HG03196 (cell line): ENCODE measurements at regions not wholly inside any gene's neighbourhood (a gene's known extent, or its start where the extent isn't known, plus 50 kb on each side); places are given as distances from the start of the nearest gene placed in this dataset.
"Not testable (repeated sequence)": the region's sequence is repeated elsewhere in the genome, so short reads cannot be mapped to it uniquely, and the experiment has no call there.

Experiments used
- ATAC-seq: cut with Tn5 transposase; IDR thresholded peaks from one replicate; pipeline ENCODE4 v1.9.1; 2021; ENCODE audit not compliant: unreplicated experiment

DNA sequence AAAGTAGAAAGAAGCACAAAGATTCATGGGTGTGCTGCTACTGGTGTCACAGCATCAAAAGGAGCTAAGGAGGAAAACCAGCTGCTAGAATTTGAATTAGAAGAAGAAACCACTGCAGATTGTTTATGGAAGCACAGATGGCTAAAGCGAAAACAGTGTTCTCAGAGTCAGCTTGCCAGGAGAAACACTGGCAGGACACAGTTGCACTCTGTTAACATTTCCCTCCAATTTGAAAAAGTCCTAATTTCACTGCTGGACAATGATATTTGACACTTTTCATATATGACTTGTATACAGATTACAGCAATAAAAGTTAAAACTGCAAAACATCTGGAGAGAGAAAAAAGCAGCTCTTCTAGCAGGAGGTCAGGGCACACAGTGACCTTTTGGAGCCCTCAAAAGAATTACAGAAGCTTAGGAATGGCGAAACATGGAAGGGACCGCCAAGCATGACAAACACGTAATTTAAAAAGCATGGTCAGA is 314.5 kb downstream of the COL12A1 start:
- ATAC-seq, result no peak

DNA sequence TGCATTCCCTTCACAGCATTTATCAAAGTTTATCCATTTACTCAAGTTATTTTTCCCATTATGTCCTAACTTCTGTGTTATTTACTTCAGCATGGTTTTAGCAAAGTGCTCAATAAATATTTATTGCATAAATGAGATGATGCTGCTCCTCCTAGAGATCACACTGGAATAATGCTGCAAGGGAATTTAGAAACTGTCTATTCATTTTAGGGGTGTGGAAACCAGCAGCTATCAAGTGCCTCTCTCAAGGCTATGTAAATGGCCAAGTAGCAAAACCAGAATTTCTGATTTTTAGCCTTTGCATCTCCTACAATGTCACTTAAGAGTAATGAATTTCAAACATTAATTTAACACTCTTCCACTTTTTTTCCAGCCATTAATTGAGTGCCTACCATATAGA is 316.2 kb downstream of the COL12A1 start:
- no peak for ATAC-seq

DNA sequence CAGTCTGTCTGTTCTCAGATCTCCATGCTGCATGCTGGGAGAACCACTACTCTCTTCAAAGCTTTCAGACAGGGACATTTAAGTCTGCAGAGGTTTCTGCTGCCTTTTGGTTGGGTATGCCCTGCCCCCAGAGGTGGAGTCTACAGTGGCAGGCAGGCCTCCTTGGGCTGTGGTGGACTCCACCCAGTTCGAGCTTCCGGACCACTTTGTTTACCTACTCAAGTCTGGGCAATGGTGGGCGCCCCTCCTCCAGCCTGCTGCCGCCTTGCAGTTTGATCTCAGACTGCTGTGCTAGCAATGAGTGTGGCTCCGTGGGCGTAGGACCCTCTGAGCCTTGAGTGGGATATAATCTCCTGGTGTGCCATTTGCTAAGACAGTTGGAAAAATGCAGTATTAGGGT is 317.1 kb downstream of the COL12A1 start:
- not testable (repeated sequence) for ATAC-seq

DNA sequence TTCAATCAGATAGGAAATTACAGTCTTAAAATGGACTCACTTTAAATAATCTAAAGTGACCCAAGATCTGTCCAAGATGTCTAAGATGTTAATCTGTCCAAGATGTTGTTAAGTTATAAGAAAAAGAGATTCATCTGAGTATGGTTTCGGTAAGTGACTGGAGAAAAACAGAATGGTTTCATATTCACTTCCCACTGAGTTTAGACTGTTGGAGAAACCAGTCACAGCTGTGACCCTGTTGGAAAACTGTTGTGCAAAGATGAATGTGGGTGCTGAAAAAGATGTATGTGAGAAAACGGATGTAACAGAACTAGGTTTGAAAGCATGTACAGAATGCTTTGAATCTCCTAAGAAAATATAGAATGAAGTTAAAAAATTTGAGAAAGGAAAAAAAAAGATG is 325.9 kb downstream of the COL12A1 start:
- no peak for ATAC-seq

GRCh38 chr6:74879234-74879633 is 326.6 kb downstream of the COL12A1 start:
- no peak for ATAC-seq

DNA sequence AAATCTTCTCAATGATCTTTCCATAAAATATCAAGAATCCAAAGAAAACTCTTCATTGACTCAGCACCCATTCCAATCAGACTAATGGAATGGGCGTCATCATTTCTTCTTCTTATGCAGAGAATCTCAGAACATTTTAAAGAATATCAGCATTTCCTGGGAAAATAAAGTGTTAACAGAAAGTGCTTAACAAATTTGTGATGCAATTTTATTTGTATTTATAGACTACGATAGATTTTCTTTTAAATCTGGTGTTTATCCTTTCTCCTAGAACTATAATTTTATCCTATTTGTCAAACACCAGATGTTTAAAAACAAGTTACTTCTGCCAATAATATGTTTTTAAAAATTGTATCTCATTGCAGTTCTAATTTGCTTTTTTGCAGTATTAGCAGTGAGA is 330.7 kb downstream of the COL12A1 start:
- ATAC-seq, result no peak

GRCh38 chr6:74872754-74873476 is 332.9 kb downstream of the COL12A1 start:
- no peak for ATAC-seq

DNA sequence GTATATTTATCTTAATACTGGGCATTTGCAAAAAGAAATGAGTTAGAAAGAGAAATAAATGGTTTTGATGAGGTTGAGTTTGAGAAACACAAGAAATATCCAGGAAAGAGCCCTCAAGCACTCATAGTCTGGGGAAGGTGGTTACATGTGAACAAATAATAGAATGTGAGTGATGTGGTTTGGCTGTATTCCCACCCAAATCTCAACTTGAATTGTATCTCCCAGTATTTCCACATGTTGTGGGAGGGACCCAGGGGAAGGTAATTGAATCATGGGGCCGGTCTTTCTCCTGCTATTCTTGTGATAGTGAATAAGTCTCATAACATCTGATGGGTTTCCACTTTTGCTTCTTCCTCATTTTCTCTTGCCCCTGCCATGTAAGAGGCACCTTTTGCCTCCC is 334.1 kb downstream of the COL12A1 start:
- ATAC-seq, result no peak

- ATAC-seq, result no peak
These were observed 335.4 kb downstream of the COL12A1 start for GRCh38 chr6:74870403-74870802.

- ATAC-seq, result no peak
These were observed 338.6 kb downstream of the COL12A1 start for GRCh38 chr6:74867291-74867690.

DNA sequence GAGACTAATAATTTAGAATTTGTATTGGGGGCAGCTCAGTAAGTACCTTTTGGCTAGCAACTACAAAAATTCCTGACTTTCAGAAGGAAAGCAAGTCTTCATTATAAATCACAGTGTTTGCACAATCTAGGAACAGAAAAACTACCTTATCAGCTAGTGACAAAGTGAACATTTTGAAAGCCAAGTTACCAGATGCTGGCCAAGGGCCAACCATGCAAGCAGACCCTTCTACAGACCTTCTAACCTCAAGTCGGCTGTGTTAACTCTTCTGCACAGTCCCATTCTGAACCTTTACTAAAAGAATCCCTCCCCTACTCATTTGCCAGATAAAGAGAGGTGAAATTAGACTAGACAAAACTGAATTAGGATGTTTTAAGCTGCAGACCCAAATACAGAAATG is 341.9 kb downstream of the COL12A1 start:
- ATAC-seq, result no peak

- ATAC-seq, result no peak
These were observed 345.4 kb downstream of the COL12A1 start for GRCh38 chr6:74860456-74860855.

- ATAC-seq, result no peak
These were observed 348.7 kb downstream of the COL12A1 start for GRCh38 chr6:74857157-74857556.

DNA sequence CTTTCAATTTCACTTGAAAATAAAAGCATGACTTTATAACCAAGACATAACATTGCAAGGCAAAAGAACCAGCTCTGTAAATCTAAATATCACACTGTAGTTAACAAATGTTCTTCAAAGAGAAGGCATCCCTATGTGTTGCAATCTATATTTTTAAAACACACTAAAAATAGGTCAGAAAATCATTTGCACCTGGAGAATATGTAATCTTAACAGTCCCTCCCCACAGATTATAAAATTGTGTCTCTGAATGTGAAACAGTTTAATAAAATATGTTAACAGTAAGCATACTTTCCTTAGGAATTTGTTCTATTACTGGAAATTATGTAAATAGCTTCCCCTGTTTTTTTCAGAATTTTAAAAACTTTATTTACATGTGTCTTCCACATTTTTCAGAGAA is 351.9 kb downstream of the COL12A1 start:
- ATAC-seq, result no peak

GRCh38 chr6:74851596-74851995 is 354.3 kb downstream of the COL12A1 start:
- no peak for ATAC-seq

- ATAC-seq, result no peak
These were observed 364.9 kb downstream of the COL12A1 start for GRCh38 chr6:74840953-74841352.

DNA sequence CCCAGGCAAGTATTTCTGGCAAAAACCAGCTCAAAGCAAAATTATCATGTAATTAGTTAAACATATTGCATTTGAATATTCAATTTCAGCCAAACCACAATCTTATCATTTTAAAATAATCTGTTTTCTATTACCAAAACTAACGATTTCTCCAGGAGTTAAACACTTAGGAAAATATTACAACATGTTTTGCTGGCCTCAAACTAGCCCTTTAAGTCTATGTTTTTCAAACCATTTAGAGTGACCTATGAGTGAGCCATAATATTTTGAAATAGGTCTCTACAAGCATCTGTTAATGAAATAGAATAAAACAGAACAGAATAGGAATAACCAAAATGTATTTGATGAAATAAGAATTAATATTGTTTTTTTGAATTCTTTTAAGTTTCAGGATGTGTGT is 370.9 kb downstream of the COL12A1 start:
- no peak for ATAC-seq

DNA sequence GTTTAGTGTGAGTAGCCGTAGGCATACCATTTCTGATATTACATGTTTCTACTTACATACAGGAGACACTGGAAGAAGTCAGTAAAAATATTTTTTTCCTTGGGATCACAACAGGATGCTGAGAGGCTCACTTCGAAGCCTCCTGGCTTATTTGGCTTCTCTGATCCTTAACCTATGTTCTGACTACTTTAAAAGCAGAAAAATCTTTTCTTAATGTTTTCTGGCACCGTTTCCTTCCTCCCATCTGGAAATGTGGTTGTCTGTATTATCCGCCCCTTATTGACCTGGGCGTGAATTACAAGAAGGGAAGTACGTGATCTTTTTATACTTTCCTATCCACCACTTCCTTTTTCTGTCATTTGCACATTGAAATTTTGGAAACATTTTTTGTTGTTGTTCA is 379.6 kb downstream of the COL12A1 start:
- ATAC-seq, result no peak

- ATAC-seq, result no peak
These were observed 391.4 kb downstream of the COL12A1 start for GRCh38 chr6:74814440-74814839.

GRCh38 chr6:74807674-74808073 is 398.2 kb downstream of the COL12A1 start:
- no peak for ATAC-seq

GRCh38 chr6:74805916-74806696 is 399.7 kb downstream of the COL12A1 start:
- ATAC-seq, result no peak

DNA sequence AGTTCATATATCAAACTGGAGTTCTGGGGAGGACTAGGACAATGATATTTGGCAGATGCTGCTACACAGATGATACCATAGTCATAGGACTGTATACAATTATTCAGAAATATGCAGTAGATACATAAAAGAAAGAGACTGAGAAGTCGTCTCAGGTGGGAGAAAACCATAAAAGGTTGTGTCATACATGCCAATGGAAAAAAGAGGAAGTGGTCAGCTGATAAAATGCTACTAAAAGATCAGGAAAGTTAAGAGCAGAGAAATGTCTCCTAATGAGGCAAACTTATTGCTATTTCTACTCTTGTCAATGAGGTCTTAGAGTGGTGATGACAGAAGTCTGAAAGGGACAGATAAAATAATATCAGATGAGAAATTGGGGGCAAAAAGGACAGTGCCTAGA is 407.6 kb downstream of the COL12A1 start:
- no peak for ATAC-seq
